ENCODE measurements at regions not wholly inside any gene's neighbourhood (a gene's known extent, or its start where the extent isn't known, plus 50 kb on each side); places are given as distances from the start of the nearest gene placed in this dataset.

- TF ChIP-seq STAT6 (CRISPR knock-in tag; conservative IDR thresholded peaks at IDR 0.05; ENCODE audit: low read depth): no peak
- TF ChIP-seq, protein P1, sequence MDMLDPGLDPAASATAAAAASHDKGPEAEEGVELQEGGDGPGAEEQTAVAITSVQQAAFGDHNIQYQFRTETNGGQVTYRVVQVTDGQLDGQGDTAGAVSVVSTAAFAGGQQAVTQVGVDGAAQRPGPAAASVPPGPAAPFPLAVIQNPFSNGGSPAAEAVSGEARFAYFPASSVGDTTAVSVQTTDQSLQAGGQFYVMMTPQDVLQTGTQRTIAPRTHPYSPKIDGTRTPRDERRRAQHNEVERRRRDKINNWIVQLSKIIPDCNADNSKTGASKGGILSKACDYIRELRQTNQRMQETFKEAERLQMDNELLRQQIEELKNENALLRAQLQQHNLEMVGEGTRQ (CRISPR knock-in tag; IDR thresholded peaks at IDR 0.05): no peak
- TF ChIP-seq FOXJ3 (CRISPR knock-in tag; IDR thresholded peaks at IDR 0.05; ENCODE audit: borderline replicate concordance): no peak
- TF ChIP-seq, protein P2, sequence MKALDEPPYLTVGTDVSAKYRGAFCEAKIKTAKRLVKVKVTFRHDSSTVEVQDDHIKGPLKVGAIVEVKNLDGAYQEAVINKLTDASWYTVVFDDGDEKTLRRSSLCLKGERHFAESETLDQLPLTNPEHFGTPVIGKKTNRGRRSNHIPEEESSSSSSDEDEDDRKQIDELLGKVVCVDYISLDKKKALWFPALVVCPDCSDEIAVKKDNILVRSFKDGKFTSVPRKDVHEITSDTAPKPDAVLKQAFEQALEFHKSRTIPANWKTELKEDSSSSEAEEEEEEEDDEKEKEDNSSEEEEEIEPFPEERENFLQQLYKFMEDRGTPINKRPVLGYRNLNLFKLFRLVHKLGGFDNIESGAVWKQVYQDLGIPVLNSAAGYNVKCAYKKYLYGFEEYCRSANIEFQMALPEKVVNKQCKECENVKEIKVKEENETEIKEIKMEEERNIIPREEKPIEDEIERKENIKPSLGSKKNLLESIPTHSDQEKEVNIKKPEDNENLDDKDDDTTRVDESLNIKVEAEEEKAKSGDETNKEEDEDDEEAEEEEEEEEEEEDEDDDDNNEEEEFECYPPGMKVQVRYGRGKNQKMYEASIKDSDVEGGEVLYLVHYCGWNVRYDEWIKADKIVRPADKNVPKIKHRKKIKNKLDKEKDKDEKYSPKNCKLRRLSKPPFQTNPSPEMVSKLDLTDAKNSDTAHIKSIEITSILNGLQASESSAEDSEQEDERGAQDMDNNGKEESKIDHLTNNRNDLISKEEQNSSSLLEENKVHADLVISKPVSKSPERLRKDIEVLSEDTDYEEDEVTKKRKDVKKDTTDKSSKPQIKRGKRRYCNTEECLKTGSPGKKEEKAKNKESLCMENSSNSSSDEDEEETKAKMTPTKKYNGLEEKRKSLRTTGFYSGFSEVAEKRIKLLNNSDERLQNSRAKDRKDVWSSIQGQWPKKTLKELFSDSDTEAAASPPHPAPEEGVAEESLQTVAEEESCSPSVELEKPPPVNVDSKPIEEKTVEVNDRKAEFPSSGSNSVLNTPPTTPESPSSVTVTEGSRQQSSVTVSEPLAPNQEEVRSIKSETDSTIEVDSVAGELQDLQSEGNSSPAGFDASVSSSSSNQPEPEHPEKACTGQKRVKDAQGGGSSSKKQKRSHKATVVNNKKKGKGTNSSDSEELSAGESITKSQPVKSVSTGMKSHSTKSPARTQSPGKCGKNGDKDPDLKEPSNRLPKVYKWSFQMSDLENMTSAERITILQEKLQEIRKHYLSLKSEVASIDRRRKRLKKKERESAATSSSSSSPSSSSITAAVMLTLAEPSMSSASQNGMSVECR (CRISPR knock-in tag; IDR thresholded peaks at IDR 0.05; ENCODE audit: borderline replicate concordance): no peak
- no peak for TF ChIP-seq ZNF219 (CRISPR knock-in tag; IDR thresholded peaks at IDR 0.05; ENCODE audit: borderline replicate concordance)
- no peak for TF ChIP-seq ZNF425 (CRISPR knock-in tag; conservative IDR thresholded peaks at IDR 0.05)
- no peak for TF ChIP-seq ZNF396 (CRISPR knock-in tag; IDR thresholded peaks at IDR 0.05; ENCODE audit: borderline replicate concordance)
These were observed 385.5 kb upstream of the B3GAT1 start (continued) for GRCh38 chr11:134797411-134798089.

DNA sequence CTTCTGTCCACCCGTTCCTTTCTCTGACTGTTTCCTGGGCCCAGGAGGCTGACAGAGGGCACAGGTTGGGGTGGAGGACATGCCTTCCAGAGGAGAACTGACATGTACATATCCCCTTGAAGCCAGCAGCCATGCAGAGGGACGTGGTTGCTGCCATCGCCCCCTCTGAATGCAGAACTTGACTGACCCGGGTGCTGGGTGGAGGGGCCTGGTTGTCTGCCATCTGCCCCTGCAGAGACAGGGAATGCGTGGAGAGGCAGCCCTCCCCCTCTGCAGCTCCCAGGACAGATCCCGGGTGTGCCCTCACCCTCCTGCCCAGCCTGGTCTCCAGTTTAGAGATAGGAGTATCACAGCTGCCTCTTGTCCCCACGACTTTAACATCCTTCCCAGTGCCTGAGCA, 383.0 kb upstream of the B3GAT1 start:
- DNase-seq (ENCODE audit: low spot score) (no peak), ATAC-seq (no peak)
- Mint-ChIP-seq H3K36me3 (no peaks in the 10 kb centered on the region), H3K4me3 (no peak overlapping the region), H3K4me1 (peaks cover 7% of the 10 kb centered on the region; the same call in 1 of the 2 replicates), H3K9me3 (peaks cover 6% of the 10 kb centered on the region), H3K27me3 (ENCODE audit: low read depth) (no peaks in the 10 kb centered on the region), H3K27ac (no peak overlapping the region)
- ChIA-PET CTCF (no interaction called here), POLR2A (no interaction called here)
- TF ChIP-seq NFATC4 (CRISPR knock-in tag; IDR thresholded peaks at IDR 0.05) (no peak), IRF2 (CRISPR knock-in tag; IDR thresholded peaks at IDR 0.05; ENCODE audit: borderline replicate concordance, low read depth) (no peak), JAZF1 (CRISPR knock-in tag; IDR thresholded peaks at IDR 0.05) (no peak), STAT6 (CRISPR knock-in tag; conservative IDR thresholded peaks at IDR 0.05; ENCODE audit: low read depth) (no peak), USF1 (CRISPR knock-in tag; IDR thresholded peaks at IDR 0.05) (no peak), JUN (CRISPR knock-in tag; IDR thresholded peaks at IDR 0.05) (no peak), MYBL2 (CRISPR knock-in tag; IDR thresholded peaks at IDR 0.05) (no peak), ZNF138 (CRISPR knock-in tag; conservative IDR thresholded peaks at IDR 0.05) (no peak)
- TF ChIP-seq, protein P3, sequence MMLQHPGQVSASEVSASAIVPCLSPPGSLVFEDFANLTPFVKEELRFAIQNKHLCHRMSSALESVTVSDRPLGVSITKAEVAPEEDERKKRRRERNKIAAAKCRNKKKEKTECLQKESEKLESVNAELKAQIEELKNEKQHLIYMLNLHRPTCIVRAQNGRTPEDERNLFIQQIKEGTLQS (CRISPR knock-in tag; conservative IDR thresholded peaks at IDR 0.05): no peak

All from WTC11 (cell line).